GM12878 (cell line): ENCODE measurements at regions not wholly inside any gene's neighbourhood (a gene's known extent, or its start where the extent isn't known, plus 50 kb on each side); places are given as distances from the start of the nearest gene placed in this dataset.

Source experiments
- ATAC-seq: fragments of 200-7000 bp; cut with Tn5 transposase; 3 replicates; pipeline ENCODE4 v1.9.1; 2020; ENCODE audit warnings: mild to moderate bottlenecking, moderate library complexity
- BruUV-seq: library from RNA; stranded (reverse); fragments of 400-500 nt; replicated peaks from 2 replicates; lab custom pipeline; 2021; lab: Mats Ljungman, UMichigan
- CTCF ChIA-PET: fragments of 300-600 bp; sonication (Branson Sonifier 250); formaldehyde crosslinking; extraction: SDS; loops from one replicate; lab custom pipeline; 2021; ENCODE audit warnings: inconsistent platforms; lab: Yijun Ruan, JAX
- POLR2A ChIA-PET: fragments of 350-600 bp; formaldehyde crosslinking; extraction: SDS; loops from one replicate; lab custom pipeline; 2021; ENCODE audit warnings: inconsistent platforms; lab: Charles Lee
- RAD21 ChIA-PET: fragments of 300-600 bp; sonication (Branson Sonifier 250); formaldehyde crosslinking; loops from one replicate; lab custom pipeline; 2023; ENCODE audit warnings: antibody characterized with exemption; ENCODE audit not compliant: unreplicated experiment; lab: Charles Lee
- SMC1A ChIA-PET: fragments of 300-600 bp; sonication (Branson Sonifier 250); formaldehyde crosslinking; loops from one replicate; lab custom pipeline; 2023; ENCODE audit not compliant: unreplicated experiment, uncharacterized antibody; lab: Charles Lee
- DNase-seq: peaks from one replicate; pipeline ENCODE4 v3.0.0-alpha.2; 2011; ENCODE audit warnings: low read depth, low spot score
- FAIRE-seq: peaks from 3 replicates; lab custom pipeline; 2011; peaks lifted over from hg19 to GRCh38; lab: Jason Lieb, UNC
- H2AFZ ChIP-seq: 2 replicates; pipeline ENCODE4 v1.6.0; 2011; ENCODE audit warnings: low read depth, low read length, control low read depth; ENCODE audit not compliant: control insufficient read depth
- H3K27ac ChIP-seq: 2 replicates; pipeline ENCODE4 v1.5.1; 2011; ENCODE audit warnings: control low read depth; ENCODE audit not compliant: control insufficient read depth, insufficient read depth
- H3K27me3 ChIP-seq, 2 experiments: replicated peaks in 1 of 2; 2 replicates each; pipeline versions ENCODE4 v1.6.0 to v1.6.1; 2011; ENCODE audit warnings: low read length in 1 of 2; ENCODE audit not compliant: control insufficient read depth in 2 of 2, insufficient read depth in 2 of 2
- H3K36me3 ChIP-seq, 2 experiments: 2 replicates each; pipeline ENCODE4 v1.5.1; 2011; ENCODE audit warnings: low read length in 1 of 2; ENCODE audit not compliant: control insufficient read depth in 2 of 2, insufficient read depth in 2 of 2
- H3K4me1 ChIP-seq: 2 replicates; pipeline ENCODE4 v1.6.1; 2011; ENCODE audit warnings: mild to moderate bottlenecking, low read length, moderate library complexity, mixed read lengths; ENCODE audit not compliant: control insufficient read depth, insufficient read depth
- H3K4me2 ChIP-seq: 2 replicates; pipeline ENCODE4 v1.6.0; 2011; ENCODE audit warnings: control low read depth; ENCODE audit not compliant: control insufficient read depth, insufficient read depth
- H3K4me3 ChIP-seq: fragments of 200-600 bp; sonication (generic); 2 replicates; pipeline ENCODE4 v1.5.1; 2016
- H3K79me2 ChIP-seq: 2 replicates; pipeline ENCODE4 v1.6.0; 2011; ENCODE audit warnings: low read length; ENCODE audit not compliant: control insufficient read depth, insufficient read depth
- H3K9ac ChIP-seq: 2 replicates; pipeline ENCODE4 v1.8.0; 2011; ENCODE audit warnings: low read length, control low read depth, mixed read lengths; ENCODE audit not compliant: control insufficient read depth, insufficient read depth
- H3K9me3 ChIP-seq: replicated peaks from 3 replicates; pipeline ENCODE4 v1.5.1; 2011; ENCODE audit warnings: mild to moderate bottlenecking, low read length; ENCODE audit not compliant: control insufficient read depth, insufficient read depth
- H4K20me1 ChIP-seq: 2 replicates; pipeline ENCODE4 v1.6.0; 2011; ENCODE audit not compliant: control insufficient read depth, insufficient read depth
- ASH2L ChIP-seq: fragments of 300-600, 200-600 bp; sonication (generic); IDR thresholded peaks from 2 replicates; pipeline ENCODE4 v1.6.1; 2017; ENCODE audit warnings: low read depth, mild to moderate bottlenecking, borderline replicate concordance
- BRCA1 ChIP-seq: IDR thresholded peaks from 2 replicates; pipeline ENCODE4 v1.6.1; 2011; ENCODE audit warnings: low read depth, low read length, improper control_type of control experiment
- CREB1 ChIP-seq: IDR thresholded peaks from 2 replicates; pipeline ENCODE4 v1.6.1; 2012; ENCODE audit warnings: low read depth, mild to moderate bottlenecking, inconsistent platforms
- CREM ChIP-seq: IDR thresholded peaks from 2 replicates; pipeline ENCODE4 v1.6.1; 2014; ENCODE audit warnings: antibody characterized with exemption, low read depth
- FOS ChIP-seq: IDR thresholded peaks from 3 replicates; pipeline ENCODE4 v1.6.1; 2011; ENCODE audit warnings: borderline replicate concordance; ENCODE audit not compliant: insufficient read length; ENCODE audit errors: extremely low read depth
- HCFC1 ChIP-seq: fragments of 150-350 bp; IDR thresholded peaks from 2 replicates; pipeline ENCODE4 v1.6.1; 2014; ENCODE audit warnings: low read length
- JUNB ChIP-seq: IDR thresholded peaks from 2 replicates; pipeline ENCODE4 v1.6.1; 2016; ENCODE audit warnings: antibody characterized with exemption, mild to moderate bottlenecking
- NFXL1 ChIP-seq: fragments of 450-650 bp; IDR thresholded peaks from 2 replicates; pipeline ENCODE4 v1.6.1; 2017; ENCODE audit warnings: antibody characterized with exemption, mild to moderate bottlenecking, borderline replicate concordance
- NR2C2 ChIP-seq: IDR thresholded peaks from 2 replicates; pipeline ENCODE4 v1.6.1; 2011; ENCODE audit warnings: borderline replicate concordance, low read depth; ENCODE audit not compliant: control insufficient read depth, insufficient read length
- RCOR1 ChIP-seq: conservative IDR thresholded peaks from 2 replicates; pipeline ENCODE4 v1.6.1; 2012; ENCODE audit warnings: low read depth, low read length, improper control_type of control experiment
- SPI1 ChIP-seq: IDR thresholded peaks from 2 replicates; pipeline ENCODE4 v1.6.1; 2011; ENCODE audit warnings: low read depth, mild to moderate bottlenecking, low read length, moderate library complexity, borderline replicate concordance; ENCODE audit not compliant: insufficient read depth
- WGBS: methylation state at CpG from one replicate; pipeline ENCODE4 v1.1.6; 2016; ENCODE audit warnings: low lambda C conversion rate; ENCODE audit not compliant: insufficient replicate concordance, insufficient coverage; ENCODE audit errors: missing lambda C conversion rate; 5-methylcytosine and 5-hydroxymethylcytosine counted together
- in situ Hi-C: fragments of 300-500 bp; cut with MboI; formaldehyde crosslinking; loops from 9 replicates; pipeline ENCODE4 v1.14.3; 2018; ENCODE audit warnings: mixed read lengths
- intact Hi-C: fragments of 100-400 bp; cut with micrococcal nuclease; formaldehyde crosslinking; loops from one replicate; pipeline ENCODE4 v1.14.2; 2022; ENCODE audit not compliant: unreplicated experiment
- TF ChIP-seq, protein P1 (sequence below): fragments of 450-650 bp; IDR thresholded peaks from 2 replicates; pipeline ENCODE4 v1.6.1; 2018; ENCODE audit warnings: mild to moderate bottlenecking, low read depth, moderate library complexity; ENCODE audit not compliant: partially characterized antibody
- TF ChIP-seq, protein P2 (sequence below): IDR thresholded peaks from 2 replicates; pipeline ENCODE4 v1.6.1; 2011; ENCODE audit warnings: low read depth, low read length, improper control_type of control experiment, borderline replicate concordance
- TF ChIP-seq, protein P3 (sequence below): fragments of 450-650 bp; IDR thresholded peaks from 2 replicates; pipeline ENCODE4 v1.6.1; 2016; ENCODE audit warnings: mild to moderate bottlenecking, moderate library complexity, borderline replicate concordance
- TF ChIP-seq, protein P4 (sequence below): fragments of 150-350 bp; IDR thresholded peaks from 2 replicates; pipeline ENCODE4 v1.6.1; 2014; ENCODE audit warnings: mild to moderate bottlenecking, low read depth, low read length

DNA sequence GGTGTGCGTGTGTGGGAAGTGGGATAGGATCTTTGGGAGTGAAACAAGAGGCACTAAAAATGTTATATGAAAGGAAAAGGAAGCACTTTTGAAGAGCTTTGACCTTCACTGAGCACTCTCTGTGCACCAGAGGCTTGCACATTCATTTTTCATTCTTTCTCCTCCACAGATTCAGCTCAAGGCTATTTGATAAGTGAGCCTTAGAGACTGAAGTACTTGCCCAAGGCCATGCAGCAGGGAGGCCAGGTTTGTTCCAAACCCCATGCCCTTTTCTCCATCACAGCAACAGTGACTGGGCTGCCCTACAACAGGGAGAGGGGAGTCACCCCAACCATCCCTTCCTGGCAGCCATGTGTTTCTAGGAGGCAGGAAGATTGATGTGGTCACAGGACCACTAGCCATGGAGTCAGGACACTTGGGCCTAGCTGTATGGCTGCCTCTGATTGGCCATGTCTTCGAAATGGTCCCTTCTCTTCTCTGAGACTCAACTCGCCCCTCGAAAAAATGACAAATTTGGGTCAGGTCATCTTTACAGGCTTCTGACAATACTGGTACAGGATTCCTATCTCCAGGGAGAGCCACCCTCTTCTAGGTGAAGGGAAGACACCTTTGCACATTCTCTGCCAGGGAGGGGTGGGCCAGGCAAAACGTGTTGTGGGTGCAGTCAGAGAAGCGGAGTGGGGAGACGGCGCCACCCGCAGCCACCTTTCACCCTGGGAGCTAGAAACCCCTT is 123.5 kb upstream of the MYCN start:
- H3K9ac ChIP-seq = no peak overlapping the region
- no peaks in the 10 kb centered on the region for H4K20me1 ChIP-seq
- H3K4me2 ChIP-seq = no peak overlapping the region
- CTCF ChIA-PET = no interaction called here
- H3K36me3 ChIP-seq = no peaks in the 10 kb centered on the region
- POLR2A ChIA-PET = interaction anchor here (0.5 kb wide), 1 partner anchor 50 kb away, joined by 5 read pairs; no protein-coding TSS in a partner anchor
- WGBS = 53% methylated on average over 7 of the region's 9 CpGs
- no TSS peak for BruUV-seq
- FAIRE-seq = no peak
- no peak overlapping the region for H3K4me3 ChIP-seq
- peaks cover 9 to 11% of the 10 kb centered on the region in 2 experiments; a peak in 3 of 4 replicates for H3K27me3 ChIP-seq
- ATAC-seq = no peak
- no peaks in the 10 kb centered on the region for H3K4me1 ChIP-seq
- SMC1A ChIA-PET = no interaction called here
- intact Hi-C loops (no loop called here), in situ Hi-C loops (no loop called here)
- H3K79me2 ChIP-seq = no peaks in the 10 kb centered on the region
- RAD21 ChIA-PET = no interaction called here
- no peak for DNase-seq
- H2AFZ ChIP-seq = no peak overlapping the region
- no peak overlapping the region for H3K27ac ChIP-seq
- no peaks in the 10 kb centered on the region for H3K9me3 ChIP-seq
- TF ChIP-seq NR2C2 (no peak), CREB1 (no peak), JUNB (no peak), ASH2L (no peak), RCOR1 (no peak), NFXL1 (no peak), HCFC1 (no peak), FOS (no peak), CREM (no peak), SPI1 (no peak), BRCA1 (no peak)
- TF ChIP-seq, protein P1, sequence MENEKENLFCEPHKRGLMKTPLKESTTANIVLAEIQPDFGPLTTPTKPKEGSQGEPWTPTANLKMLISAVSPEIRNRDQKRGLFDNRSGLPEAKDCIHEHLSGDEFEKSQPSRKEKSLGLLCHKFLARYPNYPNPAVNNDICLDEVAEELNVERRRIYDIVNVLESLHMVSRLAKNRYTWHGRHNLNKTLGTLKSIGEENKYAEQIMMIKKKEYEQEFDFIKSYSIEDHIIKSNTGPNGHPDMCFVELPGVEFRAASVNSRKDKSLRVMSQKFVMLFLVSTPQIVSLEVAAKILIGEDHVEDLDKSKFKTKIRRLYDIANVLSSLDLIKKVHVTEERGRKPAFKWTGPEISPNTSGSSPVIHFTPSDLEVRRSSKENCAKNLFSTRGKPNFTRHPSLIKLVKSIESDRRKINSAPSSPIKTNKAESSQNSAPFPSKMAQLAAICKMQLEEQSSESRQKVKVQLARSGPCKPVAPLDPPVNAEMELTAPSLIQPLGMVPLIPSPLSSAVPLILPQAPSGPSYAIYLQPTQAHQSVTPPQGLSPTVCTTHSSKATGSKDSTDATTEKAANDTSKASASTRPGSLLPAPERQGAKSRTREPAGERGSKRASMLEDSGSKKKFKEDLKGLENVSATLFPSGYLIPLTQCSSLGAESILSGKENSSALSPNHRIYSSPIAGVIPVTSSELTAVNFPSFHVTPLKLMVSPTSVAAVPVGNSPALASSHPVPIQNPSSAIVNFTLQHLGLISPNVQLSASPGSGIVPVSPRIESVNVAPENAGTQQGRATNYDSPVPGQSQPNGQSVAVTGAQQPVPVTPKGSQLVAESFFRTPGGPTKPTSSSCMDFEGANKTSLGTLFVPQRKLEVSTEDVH = no peak
- TF ChIP-seq, protein P2, sequence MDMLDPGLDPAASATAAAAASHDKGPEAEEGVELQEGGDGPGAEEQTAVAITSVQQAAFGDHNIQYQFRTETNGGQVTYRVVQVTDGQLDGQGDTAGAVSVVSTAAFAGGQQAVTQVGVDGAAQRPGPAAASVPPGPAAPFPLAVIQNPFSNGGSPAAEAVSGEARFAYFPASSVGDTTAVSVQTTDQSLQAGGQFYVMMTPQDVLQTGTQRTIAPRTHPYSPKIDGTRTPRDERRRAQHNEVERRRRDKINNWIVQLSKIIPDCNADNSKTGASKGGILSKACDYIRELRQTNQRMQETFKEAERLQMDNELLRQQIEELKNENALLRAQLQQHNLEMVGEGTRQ = no peak
- TF ChIP-seq, protein P3, sequence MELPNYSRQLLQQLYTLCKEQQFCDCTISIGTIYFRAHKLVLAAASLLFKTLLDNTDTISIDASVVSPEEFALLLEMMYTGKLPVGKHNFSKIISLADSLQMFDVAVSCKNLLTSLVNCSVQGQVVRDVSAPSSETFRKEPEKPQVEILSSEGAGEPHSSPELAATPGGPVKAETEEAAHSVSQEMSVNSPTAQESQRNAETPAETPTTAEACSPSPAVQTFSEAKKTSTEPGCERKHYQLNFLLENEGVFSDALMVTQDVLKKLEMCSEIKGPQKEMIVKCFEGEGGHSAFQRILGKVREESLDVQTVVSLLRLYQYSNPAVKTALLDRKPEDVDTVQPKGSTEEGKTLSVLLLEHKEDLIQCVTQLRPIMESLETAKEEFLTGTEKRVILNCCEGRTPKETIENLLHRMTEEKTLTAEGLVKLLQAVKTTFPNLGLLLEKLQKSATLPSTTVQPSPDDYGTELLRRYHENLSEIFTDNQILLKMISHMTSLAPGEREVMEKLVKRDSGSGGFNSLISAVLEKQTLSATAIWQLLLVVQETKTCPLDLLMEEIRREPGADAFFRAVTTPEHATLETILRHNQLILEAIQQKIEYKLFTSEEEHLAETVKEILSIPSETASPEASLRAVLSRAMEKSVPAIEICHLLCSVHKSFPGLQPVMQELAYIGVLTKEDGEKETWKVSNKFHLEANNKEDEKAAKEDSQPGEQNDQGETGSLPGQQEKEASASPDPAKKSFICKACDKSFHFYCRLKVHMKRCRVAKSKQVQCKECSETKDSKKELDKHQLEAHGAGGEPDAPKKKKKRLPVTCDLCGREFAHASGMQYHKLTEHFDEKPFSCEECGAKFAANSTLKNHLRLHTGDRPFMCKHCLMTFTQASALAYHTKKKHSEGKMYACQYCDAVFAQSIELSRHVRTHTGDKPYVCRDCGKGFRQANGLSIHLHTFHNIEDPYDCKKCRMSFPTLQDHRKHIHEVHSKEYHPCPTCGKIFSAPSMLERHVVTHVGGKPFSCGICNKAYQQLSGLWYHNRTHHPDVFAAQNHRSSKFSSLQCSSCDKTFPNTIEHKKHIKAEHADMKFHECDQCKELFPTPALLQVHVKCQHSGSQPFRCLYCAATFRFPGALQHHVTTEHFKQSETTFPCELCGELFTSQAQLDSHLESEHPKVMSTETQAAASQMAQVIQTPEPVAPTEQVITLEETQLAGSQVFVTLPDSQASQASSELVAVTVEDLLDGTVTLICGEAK = no peak
- TF ChIP-seq, protein P4, sequence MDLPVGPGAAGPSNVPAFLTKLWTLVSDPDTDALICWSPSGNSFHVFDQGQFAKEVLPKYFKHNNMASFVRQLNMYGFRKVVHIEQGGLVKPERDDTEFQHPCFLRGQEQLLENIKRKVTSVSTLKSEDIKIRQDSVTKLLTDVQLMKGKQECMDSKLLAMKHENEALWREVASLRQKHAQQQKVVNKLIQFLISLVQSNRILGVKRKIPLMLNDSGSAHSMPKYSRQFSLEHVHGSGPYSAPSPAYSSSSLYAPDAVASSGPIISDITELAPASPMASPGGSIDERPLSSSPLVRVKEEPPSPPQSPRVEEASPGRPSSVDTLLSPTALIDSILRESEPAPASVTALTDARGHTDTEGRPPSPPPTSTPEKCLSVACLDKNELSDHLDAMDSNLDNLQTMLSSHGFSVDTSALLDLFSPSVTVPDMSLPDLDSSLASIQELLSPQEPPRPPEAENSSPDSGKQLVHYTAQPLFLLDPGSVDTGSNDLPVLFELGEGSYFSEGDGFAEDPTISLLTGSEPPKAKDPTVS = no peak
